ENCODE measurements at regions not wholly inside any gene's neighbourhood (a gene's known extent, or its start where the extent isn't known, plus 50 kb on each side); places are given as distances from the start of the nearest gene placed in this dataset.

DNA sequence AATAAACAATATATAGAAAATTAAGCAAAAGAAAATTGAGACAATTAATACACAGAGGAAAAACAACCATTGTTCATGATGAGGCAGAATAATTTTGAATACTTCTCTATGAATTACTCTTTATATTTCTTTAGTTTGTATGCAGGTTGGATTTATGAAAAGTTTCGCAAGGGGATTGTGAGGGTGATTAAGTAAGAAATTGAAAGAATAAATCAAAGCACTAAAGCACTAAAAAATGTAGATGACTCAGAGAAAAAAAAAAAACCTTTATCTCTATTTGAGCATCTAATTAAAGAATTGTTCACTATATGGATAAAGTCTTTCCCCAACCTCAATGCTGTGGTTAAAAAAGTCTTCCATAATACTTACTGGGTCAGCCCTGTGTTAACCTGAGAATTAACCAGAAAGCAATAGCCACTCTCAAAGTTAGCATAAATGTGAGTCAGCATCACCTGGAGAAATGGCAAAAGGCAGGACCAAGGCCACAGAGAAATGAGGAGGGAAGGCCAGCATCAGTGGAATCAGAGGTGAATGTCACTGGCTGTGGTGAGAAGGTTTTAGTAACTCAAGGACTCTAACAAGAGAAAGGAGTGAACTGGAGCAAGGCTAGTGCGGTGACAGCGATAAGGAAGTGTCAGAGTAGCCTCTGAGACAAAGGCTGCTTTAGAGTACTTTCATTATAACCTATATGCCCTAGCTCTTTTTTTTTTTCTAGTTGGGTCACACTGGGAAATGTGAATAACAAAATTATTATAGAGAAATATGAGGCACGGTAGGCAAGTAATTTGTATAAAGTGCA, 310.4 kb downstream of the KCNC2 start:
- TF ChIP-seq, protein P1, sequence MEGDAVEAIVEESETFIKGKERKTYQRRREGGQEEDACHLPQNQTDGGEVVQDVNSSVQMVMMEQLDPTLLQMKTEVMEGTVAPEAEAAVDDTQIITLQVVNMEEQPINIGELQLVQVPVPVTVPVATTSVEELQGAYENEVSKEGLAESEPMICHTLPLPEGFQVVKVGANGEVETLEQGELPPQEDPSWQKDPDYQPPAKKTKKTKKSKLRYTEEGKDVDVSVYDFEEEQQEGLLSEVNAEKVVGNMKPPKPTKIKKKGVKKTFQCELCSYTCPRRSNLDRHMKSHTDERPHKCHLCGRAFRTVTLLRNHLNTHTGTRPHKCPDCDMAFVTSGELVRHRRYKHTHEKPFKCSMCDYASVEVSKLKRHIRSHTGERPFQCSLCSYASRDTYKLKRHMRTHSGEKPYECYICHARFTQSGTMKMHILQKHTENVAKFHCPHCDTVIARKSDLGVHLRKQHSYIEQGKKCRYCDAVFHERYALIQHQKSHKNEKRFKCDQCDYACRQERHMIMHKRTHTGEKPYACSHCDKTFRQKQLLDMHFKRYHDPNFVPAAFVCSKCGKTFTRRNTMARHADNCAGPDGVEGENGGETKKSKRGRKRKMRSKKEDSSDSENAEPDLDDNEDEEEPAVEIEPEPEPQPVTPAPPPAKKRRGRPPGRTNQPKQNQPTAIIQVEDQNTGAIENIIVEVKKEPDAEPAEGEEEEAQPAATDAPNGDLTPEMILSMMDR (conservative IDR thresholded peaks at IDR 0.05; ENCODE audit: low read depth, low read length), result no peak
- no peak for TF ChIP-seq EZH2 (IDR thresholded peaks at IDR 0.05; ENCODE audit: low read length, unreplicated experiment)
- TF ChIP-seq EZH2phosphoT487 (IDR thresholded peaks at IDR 0.05; ENCODE audit: borderline replicate concordance, low read length), result no peak

All from PC-3 (cell line).